PC-9 (cell line): ENCODE measurements at regions not wholly inside any gene's neighbourhood (a gene's known extent, or its start where the extent isn't known, plus 50 kb on each side); places are given as distances from the start of the nearest gene placed in this dataset.

Source experiments
- CTCF ChIP-seq: fragments of 200-600 bp; sonication (generic); conservative IDR thresholded peaks from 2 replicates; pipeline ENCODE4 v1.6.1; 2017; ENCODE audit warnings: mixed run types, antibody characterized with exemption, mild to moderate bottlenecking, moderate library complexity
- EZH2 ChIP-seq: fragments of 200-600 bp; sonication (generic); IDR thresholded peaks from 2 replicates; pipeline ENCODE4 v1.8.0; 2017; ENCODE audit warnings: antibody characterized with exemption, low read depth

GRCh38 chr4:31482691-31483090, 762.5 kb downstream of the PCDH7 start:
- TF ChIP-seq CTCF: no peak
- TF ChIP-seq EZH2: no peak
